PC-9 (cell line): ENCODE measurements at regions not wholly inside any gene's neighbourhood (a gene's known extent, or its start where the extent isn't known, plus 50 kb on each side); places are given as distances from the start of the nearest gene placed in this dataset.

ENCODE experiments used
- BruUV-seq: library from RNA; stranded (reverse); fragments of 400-500 nt; replicated peaks from 2 replicates; lab custom pipeline; 2021; lab: Mats Ljungman, UMichigan
- CTCF ChIA-PET: fragments of 300-600 bp; sonication (Branson Sonifier 250); formaldehyde crosslinking; loops from one replicate; lab custom pipeline; 2022; ENCODE audit warnings: antibody characterized with exemption; lab: Charles Lee
- POLR2A ChIA-PET: fragments of 300-600 bp; sonication (Branson Sonifier 250); formaldehyde crosslinking; loops from one replicate; lab custom pipeline; 2022; ENCODE audit warnings: antibody characterized with exemption; ENCODE audit not compliant: unreplicated experiment; lab: Charles Lee
- DNase-seq, 2 experiments: peaks; one replicate each; pipeline versions ENCODE4 v3.0.0 to v3.0.0-alpha.2; 2015 to 2022; ENCODE audit warnings: mixed read lengths in 1 of 2
- H2AFZ ChIP-seq: fragments of 200-600 bp; sonication (generic); 2 replicates; pipeline ENCODE4 v1.8.1; 2017; ENCODE audit warnings: antibody characterized with exemption
- H3F3A ChIP-seq: fragments of 200-600 bp; sonication (generic); 2 replicates; pipeline ENCODE4 v1.8.1; 2017; ENCODE audit warnings: antibody characterized with exemption, mild to moderate bottlenecking, low read depth; ENCODE audit not compliant: insufficient read depth
- H3K27ac ChIP-seq: fragments of 200-600 bp; sonication (generic); 2 replicates; pipeline ENCODE4 v1.6.1; 2016; ENCODE audit warnings: mixed run types
- H3K27me3 ChIP-seq: fragments of 200-600 bp; sonication (generic); 2 replicates; pipeline ENCODE4 v1.6.1; 2016; ENCODE audit warnings: low read depth, mixed run types; ENCODE audit not compliant: insufficient read depth
- H3K36me3 ChIP-seq: fragments of 200-600 bp; sonication (generic); 2 replicates; pipeline ENCODE4 v1.6.1; 2016; ENCODE audit warnings: low read depth, mixed run types
- H3K4me1 ChIP-seq: fragments of 200-600 bp; sonication (generic); replicated peaks from 2 replicates; pipeline ENCODE4 v1.6.1; 2016; ENCODE audit warnings: mixed run types; ENCODE audit not compliant: insufficient read depth
- H3K4me2 ChIP-seq: fragments of 200-600 bp; sonication (generic); 2 replicates; pipeline ENCODE4 v1.6.1; 2017; ENCODE audit warnings: mixed run types
- H3K4me3 ChIP-seq: fragments of 200-600 bp; sonication (generic); 2 replicates; pipeline ENCODE4 v1.6.1; 2016; ENCODE audit warnings: mixed run types
- H3K79me2 ChIP-seq: fragments of 200-600 bp; sonication (generic); 2 replicates; pipeline ENCODE4 v1.6.1; 2017; ENCODE audit warnings: low read depth, mixed run types
- H3K9me2 ChIP-seq: fragments of 200-600 bp; sonication (generic); 2 replicates; pipeline ENCODE4 v1.8.1; 2017; ENCODE audit warnings: mild to moderate bottlenecking; ENCODE audit not compliant: insufficient read depth
- H3K9me3 ChIP-seq: fragments of 200-600 bp; sonication (generic); 2 replicates; pipeline ENCODE4 v1.8.1; 2016; ENCODE audit warnings: low read depth; ENCODE audit not compliant: insufficient read depth
- H4K20me1 ChIP-seq: fragments of 200-600 bp; sonication (generic); 2 replicates; pipeline ENCODE4 v1.8.1; 2017; ENCODE audit not compliant: insufficient read depth
- EZH2 ChIP-seq: fragments of 200-600 bp; sonication (generic); IDR thresholded peaks from 2 replicates; pipeline ENCODE4 v1.8.0; 2017; ENCODE audit warnings: antibody characterized with exemption, low read depth
- intact Hi-C: fragments of 100-400 bp; cut with micrococcal nuclease; formaldehyde crosslinking; loops from one replicate; pipeline ENCODE4 v1.10.0; 2022; ENCODE audit not compliant: unreplicated experiment
- TF ChIP-seq, protein P1 (sequence below): fragments of 200-600 bp; sonication (generic); conservative IDR thresholded peaks from 2 replicates; pipeline ENCODE4 v1.6.1; 2017; ENCODE audit warnings: mixed run types, antibody characterized with exemption, mild to moderate bottlenecking, moderate library complexity

DNA sequence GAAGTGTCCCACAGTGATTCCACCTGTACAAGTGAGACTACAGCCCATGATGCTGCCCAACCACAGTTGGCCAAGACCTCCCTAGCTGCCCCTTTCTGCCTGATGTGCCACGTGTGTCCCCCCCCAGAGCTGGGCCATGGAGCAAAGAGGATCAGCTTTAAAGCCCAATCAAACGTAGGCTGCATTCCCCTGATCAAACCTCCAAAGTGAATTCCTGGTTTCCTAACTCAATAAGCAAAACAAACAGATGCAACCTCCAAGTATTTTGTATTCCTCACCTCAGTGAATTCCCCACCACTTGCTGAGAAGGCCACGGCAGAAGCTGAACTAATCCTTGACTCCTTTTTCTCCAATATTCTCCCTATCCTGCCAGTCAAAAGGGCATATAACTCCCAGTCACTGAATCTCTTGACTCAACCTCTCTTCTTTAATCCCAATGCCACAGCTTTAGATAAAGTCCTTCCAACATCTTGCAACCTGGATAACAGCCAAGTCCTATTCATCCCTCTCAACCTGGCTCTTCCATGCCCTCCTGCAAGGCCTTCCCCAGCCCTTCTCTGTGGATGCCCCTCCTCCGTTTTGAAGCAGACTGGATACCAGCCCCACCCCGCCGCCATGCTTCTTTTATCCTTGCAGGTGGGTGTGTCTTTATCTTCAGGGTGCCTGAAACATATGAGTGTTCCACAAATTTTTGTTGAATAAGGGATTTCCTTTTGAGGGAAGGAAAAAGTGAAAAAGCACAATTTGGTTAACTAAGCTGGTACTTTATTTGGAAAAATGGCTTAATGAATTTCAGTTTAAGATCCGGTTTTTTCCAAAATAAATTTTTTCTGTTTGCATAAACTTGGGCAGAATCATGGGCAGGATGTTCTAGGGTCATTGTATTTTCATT lies 285.2 kb upstream of the MKLN1 start:
- BruUV-seq: no TSS peak
- H3K4me3 ChIP-seq: no peak overlapping the region
- DNase-seq: no peak
- H3K4me2 ChIP-seq: no peak overlapping the region
- H3K36me3 ChIP-seq: peaks cover 10% of the 10 kb centered on the region
- no peaks in the 10 kb centered on the region; the same call in none of the 2 replicates for H3K4me1 ChIP-seq
- no peaks in the 10 kb centered on the region for H3K9me2 ChIP-seq
- intact Hi-C loops: no loop called here
- H3K27ac ChIP-seq: peak overlapping the region; percentile 25; the same call in 1 of the 2 replicates
- H2AFZ ChIP-seq: no peak overlapping the region
- H4K20me1 ChIP-seq: peaks cover 61% of the 10 kb centered on the region
- ChIA-PET CTCF (interaction anchor here (0.6 to 0.7 kb wide), 2 partner anchors 35 to 64 kb away, joined by 4 to 9 read pairs; no protein-coding TSS in a partner anchor), POLR2A (interaction anchor here (0.6 kb wide), 1 partner anchor 33 kb away, joined by 3 read pairs; no protein-coding TSS in a partner anchor)
- H3K27me3 ChIP-seq: no peaks in the 10 kb centered on the region
- peaks cover 57% of the 10 kb centered on the region; the same call in 1 of the 2 replicates for H3F3A ChIP-seq
- no peaks in the 10 kb centered on the region for H3K9me3 ChIP-seq
- no peak for TF ChIP-seq EZH2
- TF ChIP-seq, protein P1, sequence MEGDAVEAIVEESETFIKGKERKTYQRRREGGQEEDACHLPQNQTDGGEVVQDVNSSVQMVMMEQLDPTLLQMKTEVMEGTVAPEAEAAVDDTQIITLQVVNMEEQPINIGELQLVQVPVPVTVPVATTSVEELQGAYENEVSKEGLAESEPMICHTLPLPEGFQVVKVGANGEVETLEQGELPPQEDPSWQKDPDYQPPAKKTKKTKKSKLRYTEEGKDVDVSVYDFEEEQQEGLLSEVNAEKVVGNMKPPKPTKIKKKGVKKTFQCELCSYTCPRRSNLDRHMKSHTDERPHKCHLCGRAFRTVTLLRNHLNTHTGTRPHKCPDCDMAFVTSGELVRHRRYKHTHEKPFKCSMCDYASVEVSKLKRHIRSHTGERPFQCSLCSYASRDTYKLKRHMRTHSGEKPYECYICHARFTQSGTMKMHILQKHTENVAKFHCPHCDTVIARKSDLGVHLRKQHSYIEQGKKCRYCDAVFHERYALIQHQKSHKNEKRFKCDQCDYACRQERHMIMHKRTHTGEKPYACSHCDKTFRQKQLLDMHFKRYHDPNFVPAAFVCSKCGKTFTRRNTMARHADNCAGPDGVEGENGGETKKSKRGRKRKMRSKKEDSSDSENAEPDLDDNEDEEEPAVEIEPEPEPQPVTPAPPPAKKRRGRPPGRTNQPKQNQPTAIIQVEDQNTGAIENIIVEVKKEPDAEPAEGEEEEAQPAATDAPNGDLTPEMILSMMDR: no peak
- peaks cover 78% of the 10 kb centered on the region for H3K79me2 ChIP-seq

DNA sequence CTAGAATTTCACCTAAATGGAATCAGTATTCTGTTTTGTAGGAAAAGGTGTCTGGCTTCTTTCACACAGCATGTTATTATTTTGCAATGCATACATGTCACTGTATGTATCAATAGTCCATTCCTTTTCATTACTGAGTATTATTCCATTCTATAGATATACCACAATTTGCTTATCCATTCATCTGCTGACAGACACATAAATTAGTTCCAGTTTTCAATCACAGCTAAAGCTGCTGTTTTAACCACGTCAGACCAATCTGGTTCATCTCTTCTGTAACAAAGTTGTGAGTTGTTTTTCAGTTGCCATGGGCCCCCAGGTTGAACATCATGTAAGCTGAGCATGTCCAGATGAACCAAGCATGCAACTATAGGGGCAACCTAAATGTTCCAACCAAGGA lies 282.1 kb upstream of the MKLN1 start:
- H3K9me3 ChIP-seq: no peaks in the 10 kb centered on the region
- no peak overlapping the region for H3K27ac ChIP-seq
- H3F3A ChIP-seq: peaks cover 58% of the 10 kb centered on the region; the same call in 1 of the 2 replicates
- peaks cover 19% of the 10 kb centered on the region for H3K36me3 ChIP-seq
- no peak overlapping the region for H3K4me3 ChIP-seq
- H3K4me1 ChIP-seq: no peaks in the 10 kb centered on the region; the same call in 1 of the 2 replicates
- H3K9me2 ChIP-seq: no peaks in the 10 kb centered on the region
- peaks cover 74% of the 10 kb centered on the region for H3K79me2 ChIP-seq
- peaks cover 50% of the 10 kb centered on the region for H4K20me1 ChIP-seq
- intact Hi-C loops: no loop called here
- TF ChIP-seq, protein P1: no peak
- TF ChIP-seq EZH2: no peak
- BruUV-seq: no TSS peak
- H2AFZ ChIP-seq: no peak overlapping the region
- H3K4me2 ChIP-seq: no peak overlapping the region
- POLR2A ChIA-PET: interaction anchor here (0.5 to 0.6 kb wide), 2 partner anchors 17 to 450 kb away, joined by 3 to 8 read pairs; no protein-coding TSS in a partner anchor
- H3K27me3 ChIP-seq: no peaks in the 10 kb centered on the region
- CTCF ChIA-PET: interaction anchor here (0.6 kb wide), 1 partner anchor 148 kb away, joined by 3 read pairs; no protein-coding TSS in a partner anchor
- no peak for DNase-seq

DNA sequence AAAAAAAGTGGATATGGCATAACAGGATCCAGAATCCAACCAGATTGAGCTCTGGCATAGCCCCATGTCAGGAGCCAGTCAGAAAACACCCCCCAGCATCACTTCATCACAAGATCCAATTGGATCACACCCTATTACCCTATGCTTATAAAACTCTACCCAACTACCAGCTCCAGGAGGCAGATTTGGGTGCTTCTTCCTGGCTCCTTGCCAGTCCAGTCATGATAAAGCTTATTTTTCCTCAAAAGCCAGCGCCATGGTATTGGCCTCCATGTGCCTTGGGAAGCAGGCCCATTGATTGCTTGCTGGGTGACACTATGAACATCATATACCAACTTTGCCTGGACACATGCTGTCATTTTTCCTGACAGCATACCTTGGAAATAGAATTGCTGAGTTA lies 281.4 kb upstream of the MKLN1 start:
- Histone ChIP-seq H3F3A (peaks cover 51% of the 10 kb centered on the region; the same call in 1 of the 2 replicates), H3K27me3 (no peaks in the 10 kb centered on the region)
- CTCF ChIA-PET: interaction anchor here (0.6 kb wide), 1 partner anchor 149 kb away, joined by 3 read pairs; no protein-coding TSS in a partner anchor

More for the DNA sequence above, 281.4 kb upstream of the MKLN1 start:
- H3K79me2 ChIP-seq: peaks cover 73% of the 10 kb centered on the region
- TF ChIP-seq, protein P1: no peak
- TF ChIP-seq EZH2: no peak
- no peak for DNase-seq
- POLR2A ChIA-PET: interaction anchor here (0.5 kb wide), 1 partner anchor 450 kb away, joined by 3 read pairs; no protein-coding TSS in a partner anchor
- intact Hi-C loops: no loop called here
- no peak overlapping the region for H3K4me3 ChIP-seq
- H2AFZ ChIP-seq: no peak overlapping the region
- H3K4me2 ChIP-seq: no peak overlapping the region
- BruUV-seq: no TSS peak
- no peaks in the 10 kb centered on the region for H3K4me1 ChIP-seq
- H3K9me3 ChIP-seq: no peaks in the 10 kb centered on the region
- H3K36me3 ChIP-seq: peaks cover 26% of the 10 kb centered on the region
- peaks cover 49% of the 10 kb centered on the region for H4K20me1 ChIP-seq
- H3K27ac ChIP-seq: no peak overlapping the region
- H3K9me2 ChIP-seq: no peaks in the 10 kb centered on the region
